ENCODE measurements at regions not wholly inside any gene's neighbourhood (a gene's known extent, or its start where the extent isn't known, plus 50 kb on each side); places are given as distances from the start of the nearest gene placed in this dataset.

DNA sequence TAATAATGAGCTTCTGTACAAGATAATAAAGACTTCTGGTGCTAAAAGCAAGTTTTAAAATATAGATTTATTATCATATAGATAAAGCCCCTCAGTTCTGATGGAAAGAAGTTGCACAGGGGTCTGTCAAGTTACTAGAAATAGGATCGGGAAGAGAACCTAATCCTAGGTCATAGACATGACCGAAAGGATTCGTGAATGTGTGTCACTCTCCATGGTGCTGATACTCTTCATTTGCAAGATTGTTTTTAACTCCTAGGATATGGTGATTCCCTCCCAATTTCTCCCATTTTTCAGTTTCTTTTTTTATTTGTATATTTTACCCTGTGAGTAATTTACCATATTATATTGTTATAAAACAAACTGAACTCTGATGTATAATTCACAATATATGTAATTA lies 58.9 kb upstream of the CTNNA2 start:
- DNase-seq: peak; percentile 8

GRCh38 chr2:79452651-79453050 lies 60.2 kb upstream of the CTNNA2 start:
- no peak for DNase-seq

- no peak for DNase-seq
Observed at GRCh38 chr2:79447463-79447862, 65.4 kb upstream of the CTNNA2 start.

GRCh38 chr2:79446313-79446712 lies 66.5 kb upstream of the CTNNA2 start:
- DNase-seq: no peak

DNA sequence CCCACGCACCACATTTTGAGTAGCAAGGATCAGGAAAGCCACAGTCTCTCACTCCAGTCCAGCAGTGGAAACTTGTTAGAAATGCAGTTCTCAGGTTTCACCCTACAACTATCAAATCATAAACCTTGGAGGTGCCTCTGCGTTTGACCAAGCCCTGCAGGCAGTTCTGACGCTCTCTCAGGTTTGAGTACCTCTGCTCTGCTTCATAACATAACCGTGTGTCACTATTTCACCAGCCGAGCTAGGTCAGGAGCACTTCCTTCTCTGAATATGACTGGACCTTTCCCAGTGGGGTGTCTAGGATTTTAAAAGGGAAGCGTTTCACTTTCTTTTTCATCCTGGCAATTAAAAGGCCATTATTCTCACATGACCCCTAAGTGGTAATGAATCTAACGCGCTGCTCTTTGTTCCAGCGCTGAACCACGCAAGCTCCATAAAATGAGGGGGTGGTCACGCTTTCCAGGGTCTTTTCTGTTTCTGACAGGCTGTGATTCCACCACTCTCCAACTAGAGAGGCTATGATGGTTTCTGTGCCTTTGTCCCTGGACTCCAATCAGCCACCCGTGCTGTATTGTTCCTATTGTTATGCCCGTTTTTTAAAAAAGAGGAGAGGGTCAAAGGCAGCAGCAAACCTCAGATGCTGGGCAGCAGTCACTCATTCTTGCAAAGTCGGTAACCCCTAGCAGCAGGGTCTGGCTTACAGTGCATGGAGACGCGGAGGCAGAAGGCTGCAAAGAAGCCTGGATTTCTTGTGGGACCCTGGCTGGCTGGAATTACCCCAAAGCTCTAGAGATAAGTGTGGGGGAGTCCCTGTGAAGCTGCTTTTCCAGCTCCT lies 75.2 kb upstream of the CTNNA2 start:
- DNase-seq: no peak

- no peak for DNase-seq
Observed at GRCh38 chr2:79434362-79434761, 78.5 kb upstream of the CTNNA2 start.

- no peak for DNase-seq
Observed at GRCh38 chr2:79432731-79433146, 80.1 kb upstream of the CTNNA2 start.

DNA sequence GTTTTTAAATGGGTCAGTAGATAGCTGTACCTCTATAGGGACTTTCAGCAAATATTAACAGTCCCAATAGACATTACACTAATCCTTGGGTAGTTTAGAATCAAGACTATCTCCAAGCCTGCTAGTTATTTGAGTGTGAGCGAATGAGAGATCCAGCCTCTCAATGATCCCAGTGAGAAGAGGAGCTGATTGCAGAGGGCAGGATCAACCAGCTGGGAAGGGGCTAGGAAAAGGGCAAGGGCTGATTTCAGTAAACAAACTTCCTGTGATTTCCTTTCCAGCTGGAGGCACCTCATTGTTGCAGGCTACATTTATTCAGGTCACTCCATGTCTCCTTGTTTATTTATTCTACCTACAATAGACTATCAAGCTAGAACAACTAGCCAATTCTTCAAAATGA lies 84.1 kb upstream of the CTNNA2 start:
- no peak for DNase-seq

DNA sequence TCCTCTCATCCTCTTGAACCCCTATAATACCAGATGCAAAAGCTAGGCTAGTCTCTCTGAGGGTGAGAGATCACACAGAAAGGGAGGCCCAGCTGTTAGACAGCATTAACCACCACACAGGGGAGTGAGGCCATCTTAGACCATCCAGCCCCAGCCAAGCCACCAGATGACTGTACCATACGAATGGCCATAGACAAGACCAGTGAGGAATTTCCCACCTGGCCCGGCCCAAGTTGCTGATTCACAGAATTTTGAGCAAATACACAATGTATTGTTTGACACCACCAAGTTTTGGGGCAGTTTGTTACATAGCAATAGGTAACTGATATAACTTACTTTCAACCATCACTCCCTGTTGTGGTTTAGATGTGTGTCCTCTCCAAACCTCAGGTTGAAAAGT lies 98.2 kb upstream of the CTNNA2 start:
- DNase-seq: no peak

GRCh38 chr2:79394485-79394859 lies 118.4 kb upstream of the CTNNA2 start:
- no peak for DNase-seq

- DNase-seq: no peak
Observed at GRCh38 chr2:79393806-79394484, 118.9 kb upstream of the CTNNA2 start.

DNA sequence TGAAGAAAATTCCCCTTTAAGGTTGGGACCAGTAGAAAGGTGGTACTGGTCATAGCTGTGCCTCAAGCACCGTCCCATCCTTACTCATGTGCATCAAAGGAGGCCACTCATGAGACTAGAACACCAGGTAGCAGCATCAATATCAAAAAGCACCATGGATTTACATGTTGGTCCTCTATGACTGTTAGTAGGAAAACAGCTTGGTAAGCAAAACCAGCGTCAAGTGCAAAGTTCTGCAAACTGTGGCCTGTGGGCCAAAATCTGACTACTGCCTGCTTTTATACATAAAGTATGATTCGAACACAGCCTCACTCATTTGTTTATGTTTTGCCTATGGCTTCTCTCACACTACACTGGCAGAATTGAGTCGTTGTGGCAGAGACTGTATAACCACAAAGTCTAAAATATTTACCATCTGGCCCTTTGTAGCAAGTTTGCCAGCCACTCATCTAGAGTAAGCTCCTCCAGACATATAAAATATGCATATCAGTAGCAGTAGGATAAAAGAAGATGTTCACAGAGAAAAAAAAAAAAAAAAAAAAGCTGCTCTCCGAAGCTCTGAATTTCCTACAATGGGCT lies 119.7 kb upstream of the CTNNA2 start:
- no peak for DNase-seq

- DNase-seq: no peak
Observed at GRCh38 chr2:79389481-79389880, 123.4 kb upstream of the CTNNA2 start.

- no peak for DNase-seq
Observed at GRCh38 chr2:79388024-79388423, 124.8 kb upstream of the CTNNA2 start.

- DNase-seq: no peak
Observed at GRCh38 chr2:79387431-79387830, 125.4 kb upstream of the CTNNA2 start.

DNA sequence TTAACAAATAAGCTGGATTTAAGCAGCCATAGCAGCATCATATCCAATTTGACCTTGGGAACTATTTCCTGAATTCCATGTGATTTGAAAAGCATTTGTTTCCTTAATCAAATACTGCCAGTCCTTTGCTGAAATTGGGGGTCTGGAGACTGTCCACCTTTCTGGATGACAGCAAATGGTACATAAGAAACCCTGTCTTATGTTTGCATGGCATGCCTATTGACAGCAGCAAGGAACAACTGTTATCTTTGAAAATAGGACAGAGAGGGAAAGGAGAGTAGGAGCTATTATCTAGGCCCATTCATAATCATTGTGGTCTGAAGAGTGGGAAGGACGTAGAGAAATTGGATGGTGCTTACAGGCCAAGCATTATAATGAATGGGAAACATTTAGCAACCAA lies 129.2 kb upstream of the CTNNA2 start:
- DNase-seq: no peak

GRCh38 chr2:79375817-79376216 lies 137.0 kb upstream of the CTNNA2 start:
- no peak for DNase-seq

DNA sequence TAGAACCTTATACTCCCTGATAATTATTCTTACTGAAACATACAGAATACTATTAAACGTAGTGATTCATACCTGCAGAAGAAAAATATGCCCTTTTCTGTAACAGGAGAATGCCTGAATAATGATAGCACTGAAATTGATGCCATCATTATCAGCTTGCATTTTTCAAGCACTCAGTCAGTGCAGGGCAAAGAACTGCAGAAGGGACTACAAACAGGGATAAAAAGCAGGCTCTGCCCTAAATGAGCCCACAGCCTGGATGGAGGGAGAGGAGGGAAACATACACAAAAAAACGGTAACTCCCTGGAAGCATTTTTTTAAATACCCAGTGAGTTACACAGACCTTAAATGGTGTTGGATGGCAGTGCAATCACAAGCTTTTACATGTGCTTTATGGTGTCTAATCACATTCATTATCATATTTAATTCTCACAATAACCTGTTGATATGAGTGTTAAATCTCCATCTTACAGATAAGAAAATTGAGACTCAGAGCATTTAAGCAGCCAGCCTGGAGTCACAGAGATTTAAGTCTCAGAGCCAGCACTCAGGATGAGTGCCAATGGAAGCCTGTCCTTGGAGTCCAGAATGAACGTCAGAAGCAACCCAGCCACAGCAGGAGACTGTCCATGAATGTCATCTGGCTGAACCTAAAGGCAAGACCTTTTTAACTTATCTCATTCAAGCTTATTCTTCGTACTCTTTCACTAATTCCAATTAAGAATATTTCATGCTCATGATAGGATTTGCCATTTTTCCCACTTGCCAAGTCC lies 139.3 kb upstream of the CTNNA2 start:
- DNase-seq: no peak

DNA sequence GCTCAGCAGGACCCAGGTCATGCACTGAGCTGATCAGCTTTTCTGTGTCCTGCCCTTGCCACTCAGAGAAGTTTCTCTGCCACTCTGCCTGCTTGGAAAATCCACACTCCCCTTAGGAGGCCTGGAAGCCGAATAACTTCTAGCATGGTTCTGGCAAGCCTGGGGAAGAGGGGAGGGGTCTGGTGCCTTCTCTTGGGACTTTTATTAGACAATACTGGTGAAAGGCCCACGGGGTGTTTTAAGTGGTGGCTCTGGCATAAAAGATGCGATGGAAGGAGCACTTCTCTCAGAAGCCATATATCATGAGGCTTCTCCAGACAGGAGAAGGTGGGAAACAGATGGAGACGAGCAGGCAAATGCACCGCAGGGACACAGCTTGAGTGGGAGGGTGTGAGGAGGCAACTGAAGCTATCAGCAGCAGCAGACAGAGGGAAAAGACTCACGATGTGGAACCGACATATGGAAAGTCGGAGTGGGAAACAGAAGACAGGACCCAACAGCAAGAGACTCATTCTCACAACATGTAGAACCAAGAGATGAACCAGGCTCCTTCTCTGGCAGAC lies 141.8 kb upstream of the CTNNA2 start:
- DNase-seq: no peak

GRCh38 chr2:79369127-79369526 lies 143.7 kb upstream of the CTNNA2 start:
- DNase-seq: no peak

- DNase-seq: no peak
Observed at GRCh38 chr2:79368116-79368630, 144.7 kb upstream of the CTNNA2 start.

GRCh38 chr2:79359419-79359818 lies 153.4 kb upstream of the CTNNA2 start:
- no peak for DNase-seq

DNA sequence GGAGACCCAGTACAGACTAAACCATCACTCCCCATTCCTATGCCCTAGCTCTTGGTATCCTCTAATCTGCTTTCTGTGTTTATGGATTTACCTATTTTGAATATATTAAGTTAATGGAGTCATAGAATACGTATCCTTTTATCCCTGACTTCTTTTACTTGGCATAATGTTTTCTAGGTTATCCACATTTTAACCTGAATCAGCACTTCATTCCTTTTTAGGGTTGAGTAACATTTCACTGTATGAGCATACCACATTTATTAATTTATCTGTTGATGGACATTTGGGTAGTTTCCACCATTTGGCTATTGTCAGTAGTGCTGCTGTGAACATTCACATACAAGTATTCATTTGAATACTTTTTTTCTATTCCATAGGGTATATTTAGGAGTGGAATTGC lies 157.3 kb upstream of the CTNNA2 start:
- no peak for DNase-seq
